Activated naive CD4-positive, alpha-beta T cell treated with anti-CD3 and anti-CD28 coated beads for 36 hours (primary cell): ENCODE measurements at regions not wholly inside any gene's neighbourhood (a gene's known extent, or its start where the extent isn't known, plus 50 kb on each side); places are given as distances from the start of the nearest gene placed in this dataset.
"Not testable (repeated sequence)": the region's sequence is repeated elsewhere in the genome, so short reads cannot be mapped to it uniquely, and the experiment has no call there.

Experiments used
- CTCF ChIA-PET: fragments of 350-600 bp; sonication (Branson Sonifier 250); formaldehyde crosslinking; loops from one replicate; lab custom pipeline; 2021; ENCODE audit warnings: antibody characterized with exemption; lab: Charles Lee
- DNase-seq: peaks from one replicate; pipeline ENCODE4 v3.0.0-alpha.2; 2020
- H3K27ac Mint-ChIP-seq: one replicate; pipeline ENCODE4 v1.8.0; 2021; ENCODE audit warnings: mild to moderate bottlenecking, mixed read lengths
- H3K27me3 Mint-ChIP-seq: one replicate; pipeline ENCODE4 v1.8.0; 2021; ENCODE audit warnings: low read depth, mixed read lengths
- H3K36me3 Mint-ChIP-seq: one replicate; pipeline ENCODE4 v1.8.0; 2021; ENCODE audit warnings: low read depth, mixed read lengths
- H3K4me1 Mint-ChIP-seq: one replicate; pipeline ENCODE4 v1.8.0; 2021; ENCODE audit warnings: low read depth, mixed read lengths
- H3K4me3 Mint-ChIP-seq: one replicate; pipeline ENCODE4 v1.8.0; 2021; ENCODE audit warnings: mild to moderate bottlenecking, moderate library complexity, mixed read lengths
- H3K9me3 Mint-ChIP-seq: one replicate; pipeline ENCODE4 v1.8.0; 2021; ENCODE audit warnings: mixed read lengths
- intact Hi-C: fragments of 100-400 bp; cut with micrococcal nuclease; formaldehyde crosslinking; loops from one replicate; pipeline ENCODE4 v1.15.1; 2023

DNA sequence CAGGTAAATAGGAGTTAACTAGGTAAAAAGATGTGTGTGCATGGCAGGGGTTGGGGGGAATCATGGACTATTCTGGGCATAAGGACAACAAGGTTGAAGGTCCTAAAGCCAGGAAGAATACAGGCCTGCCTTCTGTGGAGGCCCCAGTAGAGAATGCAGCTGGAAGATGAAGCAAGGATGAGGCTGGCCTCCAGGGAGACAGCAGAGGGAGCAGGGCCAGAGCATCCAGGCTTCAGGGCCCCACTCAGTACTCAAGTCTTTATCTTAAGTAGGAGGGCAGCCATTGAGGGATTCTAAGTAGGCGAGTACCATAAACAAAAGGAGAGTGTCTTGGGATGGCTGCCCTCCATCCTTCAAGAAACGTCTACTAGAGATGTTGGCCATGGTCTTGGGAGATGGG, 101.8 kb upstream of the APCDD1 start:
- Mint-ChIP-seq H3K4me3 (no peak overlapping the region), H3K9me3 (peaks cover 17% of the 10 kb centered on the region), H3K27me3 (no peaks in the 10 kb centered on the region), H3K36me3 (no peaks in the 10 kb centered on the region), H3K4me1 (no peaks in the 10 kb centered on the region), H3K27ac (no peak overlapping the region)
- no peak for DNase-seq
- intact Hi-C loops: no loop called here
- CTCF ChIA-PET: interaction anchor here (0.7 kb wide), 1 partner anchor 147 kb away, joined by 3 read pairs; no protein-coding TSS in a partner anchor

DNA sequence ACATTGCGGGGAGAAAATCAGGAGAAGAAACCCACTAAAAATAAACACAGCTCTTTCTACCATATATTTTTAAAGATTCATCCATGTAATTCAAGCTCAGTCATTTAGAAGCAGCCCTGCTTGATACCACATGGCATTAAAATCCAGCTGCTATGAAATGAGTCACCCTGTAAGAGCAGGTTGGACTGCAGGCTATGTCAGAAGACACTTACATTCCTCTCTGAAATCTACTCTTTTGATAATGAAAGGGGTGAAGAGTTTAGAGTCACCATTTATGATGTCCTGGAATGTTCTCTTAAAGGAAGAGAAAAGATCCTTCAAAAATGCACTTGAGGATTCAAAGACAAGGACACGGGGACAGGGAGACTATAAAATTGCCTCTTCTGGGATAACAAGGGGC, 100.6 kb upstream of the APCDD1 start:
- H3K36me3 Mint-ChIP-seq: no peaks in the 10 kb centered on the region
- no peak for DNase-seq
- H3K27me3 Mint-ChIP-seq: no peaks in the 10 kb centered on the region
- H3K9me3 Mint-ChIP-seq: peaks cover 18% of the 10 kb centered on the region
- no peak overlapping the region for H3K27ac Mint-ChIP-seq
- no peaks in the 10 kb centered on the region for H3K4me1 Mint-ChIP-seq
- CTCF ChIA-PET: no interaction called here
- no peak overlapping the region for H3K4me3 Mint-ChIP-seq
- intact Hi-C loops: no loop called here

DNA sequence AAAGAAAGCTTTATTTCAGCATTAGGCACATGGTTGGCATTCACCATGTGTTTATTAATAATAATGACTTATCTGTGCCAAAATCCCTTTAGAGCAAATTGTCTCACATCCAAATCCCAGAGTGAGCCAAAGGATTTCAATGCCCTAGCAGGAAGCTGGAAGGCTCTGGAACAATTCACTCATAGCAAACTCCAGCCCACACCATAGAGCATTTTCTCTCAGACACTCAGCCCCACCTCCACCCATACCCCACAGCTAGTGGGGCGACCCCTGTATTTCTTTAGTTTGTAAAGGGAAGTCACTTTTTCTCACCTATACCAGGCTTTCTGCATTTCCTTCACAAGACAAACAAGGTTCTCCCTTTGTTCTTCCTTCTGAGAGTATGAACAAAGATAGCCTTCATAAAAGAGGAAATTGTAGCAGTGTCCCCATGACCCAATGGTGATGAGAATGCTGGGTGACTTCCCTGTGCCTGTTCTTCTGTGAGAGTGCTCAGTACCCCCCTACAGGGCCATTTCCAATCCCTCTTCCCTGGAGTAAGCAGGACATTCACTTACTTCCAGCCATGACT, 100.1 kb upstream of the APCDD1 start:
- CTCF ChIA-PET: no interaction called here
- Mint-ChIP-seq H3K36me3 (no peaks in the 10 kb centered on the region), H3K4me1 (no peaks in the 10 kb centered on the region), H3K9me3 (peaks cover 18% of the 10 kb centered on the region), H3K4me3 (no peak overlapping the region), H3K27me3 (no peaks in the 10 kb centered on the region), H3K27ac (no peak overlapping the region)
- DNase-seq: no peak
- intact Hi-C loops: no loop called here

DNA sequence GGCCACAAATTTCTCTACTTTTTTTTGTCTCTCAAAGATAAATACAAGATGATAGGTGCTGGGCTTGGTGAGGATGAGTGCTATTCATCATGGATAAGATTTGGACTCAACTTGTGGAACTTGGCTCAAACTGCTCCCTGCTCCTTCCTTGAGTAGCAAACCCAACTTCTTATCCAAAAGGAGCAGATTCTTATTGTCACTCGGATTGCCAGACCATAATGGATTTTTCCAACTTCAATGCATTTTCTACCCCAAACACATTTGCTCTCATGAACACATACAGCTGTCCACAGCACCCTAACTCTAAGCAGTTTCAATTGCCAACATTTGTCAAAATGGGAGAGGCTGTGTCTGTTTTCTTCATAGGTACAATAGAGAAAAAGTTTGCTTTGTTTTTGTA, 99.5 kb upstream of the APCDD1 start:
- Mint-ChIP-seq H3K27ac (no peak overlapping the region), H3K4me3 (no peak overlapping the region), H3K4me1 (no peaks in the 10 kb centered on the region), H3K27me3 (no peaks in the 10 kb centered on the region), H3K36me3 (no peaks in the 10 kb centered on the region), H3K9me3 (peaks cover 18% of the 10 kb centered on the region)
- intact Hi-C loops: no loop called here
- CTCF ChIA-PET: no interaction called here
- DNase-seq: no peak

DNA sequence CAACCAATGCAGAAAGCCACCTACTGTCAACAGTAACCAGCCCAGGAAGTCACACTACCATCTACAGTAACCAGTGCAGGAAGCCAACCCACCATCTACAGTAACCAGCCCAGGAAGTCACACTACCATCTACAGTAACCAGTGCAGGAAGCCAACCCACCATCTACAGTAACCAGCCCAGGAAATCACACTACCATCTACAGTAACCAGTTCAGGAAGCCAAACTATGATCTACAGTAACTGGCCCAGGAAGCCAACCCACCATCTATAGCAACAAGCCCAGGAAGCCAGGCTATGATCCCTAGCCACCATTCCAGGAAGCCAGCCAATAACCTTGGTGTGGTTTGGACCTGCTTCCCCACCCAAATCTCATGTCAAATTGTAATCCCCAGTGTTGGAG, 97.4 kb upstream of the APCDD1 start:
- H3K27ac Mint-ChIP-seq, CTCF ChIA-PET, H3K4me3 Mint-ChIP-seq, H3K4me1 Mint-ChIP-seq, H3K27me3 Mint-ChIP-seq, H3K36me3 Mint-ChIP-seq, DNase-seq, intact Hi-C loops: not testable (repeated sequence)
- H3K9me3 Mint-ChIP-seq: peaks cover 18% of the 10 kb centered on the region

DNA sequence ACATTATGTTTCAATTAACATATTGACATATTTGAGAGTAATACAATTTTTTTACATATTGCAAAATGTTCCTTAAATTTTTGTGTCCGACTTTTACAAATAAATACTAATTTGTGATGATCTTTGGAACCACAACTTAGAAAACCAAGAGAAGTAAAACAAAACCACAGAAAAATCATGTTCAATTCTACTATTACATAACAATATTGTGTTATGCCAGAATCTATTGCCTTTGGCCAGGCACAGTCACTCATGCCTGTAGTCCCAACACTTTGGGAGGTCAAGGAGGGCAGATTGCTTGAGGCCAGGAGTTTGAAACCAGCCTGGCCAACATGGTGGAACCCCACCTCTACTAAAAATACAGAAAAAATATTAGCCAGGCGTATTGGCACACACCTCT, 92.8 kb upstream of the APCDD1 start:
- no peak overlapping the region for H3K4me3 Mint-ChIP-seq
- DNase-seq: no peak
- CTCF ChIA-PET: no interaction called here
- H3K27me3 Mint-ChIP-seq: peaks cover 7% of the 10 kb centered on the region
- no peak overlapping the region for H3K27ac Mint-ChIP-seq
- H3K4me1 Mint-ChIP-seq: no peaks in the 10 kb centered on the region
- intact Hi-C loops: no loop called here
- peaks cover 20% of the 10 kb centered on the region for H3K9me3 Mint-ChIP-seq
- no peaks in the 10 kb centered on the region for H3K36me3 Mint-ChIP-seq

DNA sequence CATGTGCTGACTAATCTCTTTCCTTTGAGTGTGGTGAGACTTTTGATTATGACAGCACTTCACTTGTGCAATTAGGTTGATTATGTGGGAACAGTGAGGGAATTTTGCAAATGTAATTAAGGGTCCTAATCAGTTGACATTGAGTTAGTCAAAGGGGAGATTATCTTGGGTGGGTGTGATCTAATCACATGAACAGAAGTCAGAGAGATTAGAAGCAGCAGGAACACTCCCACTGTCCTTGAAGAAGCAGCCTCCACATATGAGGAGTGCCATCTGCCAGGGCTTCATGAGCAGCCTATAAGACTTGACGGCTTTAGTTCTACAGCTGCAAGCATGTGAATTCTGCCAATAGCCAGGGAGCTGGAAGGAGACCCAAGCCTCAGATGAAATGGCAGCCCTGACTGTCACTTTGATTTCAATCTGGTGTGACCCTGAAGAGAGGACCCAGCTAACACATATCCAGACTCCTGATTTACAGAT, 89.4 kb upstream of the APCDD1 start:
- no peaks in the 10 kb centered on the region for H3K36me3 Mint-ChIP-seq
- peaks cover 12% of the 10 kb centered on the region for H3K9me3 Mint-ChIP-seq
- CTCF ChIA-PET: no interaction called here
- H3K27ac Mint-ChIP-seq: no peak overlapping the region
- no peak for DNase-seq
- H3K4me3 Mint-ChIP-seq: no peak overlapping the region
- intact Hi-C loops: no loop called here
- no peaks in the 10 kb centered on the region for H3K4me1 Mint-ChIP-seq
- peaks cover 7% of the 10 kb centered on the region for H3K27me3 Mint-ChIP-seq

DNA sequence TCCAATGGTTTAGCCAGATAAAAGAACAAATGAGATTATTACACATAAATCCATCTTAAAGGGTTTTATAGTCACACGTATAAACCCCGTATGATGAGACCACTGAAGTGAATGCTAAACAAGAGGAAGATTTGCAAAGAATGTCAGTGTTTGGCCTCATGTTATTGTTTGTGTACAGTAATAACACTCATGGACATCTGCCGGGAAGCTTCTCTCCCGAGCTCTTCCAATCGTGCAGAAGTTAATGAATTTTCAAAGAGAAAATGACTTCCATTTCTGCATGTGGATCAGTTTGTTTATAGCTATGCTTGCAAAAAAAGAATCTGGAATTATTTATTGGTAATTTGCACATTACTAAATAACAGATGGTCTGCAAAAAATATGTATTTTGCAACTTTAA, 88.5 kb upstream of the APCDD1 start:
- Mint-ChIP-seq H3K36me3 (no peaks in the 10 kb centered on the region), H3K27ac (no peak overlapping the region), H3K4me3 (no peak overlapping the region), H3K9me3 (peaks cover 12% of the 10 kb centered on the region), H3K27me3 (peaks cover 7% of the 10 kb centered on the region), H3K4me1 (no peaks in the 10 kb centered on the region)
- CTCF ChIA-PET: no interaction called here
- intact Hi-C loops: no loop called here
- no peak for DNase-seq

DNA sequence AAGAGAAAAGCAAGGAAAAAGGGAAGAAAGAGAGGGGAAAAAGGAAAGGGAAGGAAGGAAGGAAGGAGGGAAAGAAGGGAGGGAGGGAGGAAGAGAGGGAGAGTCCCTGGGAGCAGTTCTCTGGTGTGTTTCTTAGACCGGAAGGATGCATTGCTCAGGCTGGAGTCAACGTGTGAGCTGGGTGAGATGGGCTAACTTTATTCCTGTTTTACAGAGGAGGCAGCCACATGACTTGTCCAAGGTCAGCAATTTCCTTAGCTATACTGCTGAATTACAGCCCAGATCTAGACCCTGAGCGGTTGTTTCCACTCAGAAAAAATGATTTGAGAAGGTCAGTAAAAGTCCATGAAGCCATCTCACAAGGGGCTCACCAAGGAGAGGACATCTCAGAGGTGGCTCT, 86.6 kb upstream of the APCDD1 start:
- no peaks in the 10 kb centered on the region for H3K4me1 Mint-ChIP-seq
- no peaks in the 10 kb centered on the region for H3K36me3 Mint-ChIP-seq
- no peak overlapping the region for H3K4me3 Mint-ChIP-seq
- H3K27me3 Mint-ChIP-seq: peaks cover 7% of the 10 kb centered on the region
- H3K9me3 Mint-ChIP-seq: peaks cover 12% of the 10 kb centered on the region
- CTCF ChIA-PET: no interaction called here
- intact Hi-C loops: no loop called here
- no peak overlapping the region for H3K27ac Mint-ChIP-seq
- no peak for DNase-seq

DNA sequence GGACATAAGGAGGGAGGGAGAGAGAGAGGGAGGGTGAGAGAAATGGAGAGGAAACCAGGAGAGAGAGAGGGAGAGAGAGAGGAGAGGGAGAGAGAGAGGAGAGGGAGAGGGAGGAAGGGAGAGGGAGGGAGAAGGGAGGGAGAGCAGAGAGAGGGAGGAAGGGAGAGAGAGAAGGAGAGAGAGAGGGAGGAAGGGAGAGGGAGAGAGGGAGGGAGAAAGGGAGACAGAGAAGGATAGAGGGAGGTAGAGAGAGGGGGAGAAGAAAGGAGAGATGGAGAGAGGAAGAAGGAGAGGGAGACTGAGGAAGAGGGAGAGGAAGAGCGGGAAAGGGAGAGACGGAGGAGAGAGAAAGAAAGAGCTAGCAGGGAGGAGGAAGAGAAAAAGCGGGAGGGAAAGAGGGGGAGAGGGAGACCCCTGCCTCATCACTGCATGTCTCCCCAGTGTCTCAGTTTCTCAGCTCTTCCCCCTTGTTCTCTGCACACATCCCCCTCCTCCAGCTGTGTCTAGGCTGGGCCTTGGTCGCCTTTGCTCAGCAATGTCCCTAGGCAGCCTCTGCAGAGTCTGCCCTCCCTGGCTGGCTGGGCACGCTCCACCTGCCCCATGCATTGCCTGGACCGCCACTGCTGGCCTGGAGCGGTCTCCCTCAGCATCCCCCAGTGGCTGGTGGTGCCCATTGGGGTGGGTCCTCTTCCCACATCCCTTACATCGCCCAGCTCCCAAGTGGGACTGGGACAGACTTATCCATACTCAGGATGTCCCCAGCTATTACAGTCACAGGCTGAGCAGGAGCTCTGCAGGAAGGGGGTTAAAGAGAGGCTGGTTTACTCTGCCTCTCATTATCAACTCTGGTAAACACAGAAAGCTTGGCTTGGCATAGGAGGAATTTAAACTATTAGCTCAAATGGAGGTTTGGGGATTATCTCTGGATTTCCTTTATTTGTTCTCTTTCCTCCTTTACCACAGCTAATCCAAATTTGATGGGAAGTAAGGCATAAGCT, 85.7 kb upstream of the APCDD1 start:
- peaks cover 7% of the 10 kb centered on the region for H3K27me3 Mint-ChIP-seq
- no peaks in the 10 kb centered on the region for H3K4me1 Mint-ChIP-seq
- CTCF ChIA-PET: no interaction called here
- intact Hi-C loops: no loop called here
- H3K36me3 Mint-ChIP-seq: no peaks in the 10 kb centered on the region
- no peak for DNase-seq
- no peak overlapping the region for H3K27ac Mint-ChIP-seq
- no peak overlapping the region for H3K4me3 Mint-ChIP-seq
- peaks cover 9% of the 10 kb centered on the region for H3K9me3 Mint-ChIP-seq

DNA sequence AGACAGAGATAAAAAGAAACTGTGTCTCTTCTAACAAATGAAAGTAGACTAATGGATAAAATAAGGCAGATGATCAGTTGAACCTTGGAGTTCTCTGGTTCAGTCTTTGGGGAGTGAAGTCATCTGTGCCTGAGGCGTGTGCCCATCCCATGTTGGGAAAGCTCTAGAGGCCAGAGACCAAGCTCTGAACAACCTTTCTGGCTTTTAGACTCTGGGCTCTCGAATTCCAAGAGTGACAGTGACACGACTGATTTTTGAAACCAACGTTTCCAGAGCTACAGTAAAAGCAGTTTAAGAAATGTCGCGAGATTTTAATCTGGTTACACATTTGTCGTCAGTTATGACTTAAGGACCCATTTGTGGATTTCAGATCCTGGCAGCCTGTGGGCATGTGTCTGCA, 83.7 kb upstream of the APCDD1 start:
- Mint-ChIP-seq H3K4me1 (no peaks in the 10 kb centered on the region), H3K9me3 (no peaks in the 10 kb centered on the region), H3K27ac (no peak overlapping the region), H3K4me3 (no peak overlapping the region), H3K36me3 (no peaks in the 10 kb centered on the region), H3K27me3 (peaks cover 3% of the 10 kb centered on the region)
- intact Hi-C loops: no loop called here
- CTCF ChIA-PET: no interaction called here
- DNase-seq: no peak

DNA sequence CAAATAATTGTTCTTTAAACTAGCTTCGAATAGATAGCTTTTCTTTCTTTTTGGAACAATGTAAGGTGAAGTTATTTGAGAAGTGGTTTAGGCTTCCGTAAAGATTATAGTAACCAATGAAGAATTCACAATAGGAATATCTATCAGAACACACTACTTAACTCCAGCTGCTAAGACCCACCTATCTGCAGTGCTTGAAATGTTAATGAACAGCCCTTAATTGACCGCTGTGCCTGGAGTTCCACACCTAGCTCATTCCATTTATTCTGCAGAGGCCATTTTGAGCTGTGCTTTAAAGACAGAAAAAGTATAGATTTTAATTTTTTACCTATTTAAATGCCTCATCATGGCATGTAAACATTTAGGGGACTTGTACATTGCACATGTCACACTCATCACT, 83.3 kb upstream of the APCDD1 start:
- Mint-ChIP-seq H3K27ac (no peak overlapping the region), H3K4me1 (no peaks in the 10 kb centered on the region), H3K36me3 (no peaks in the 10 kb centered on the region), H3K27me3 (peaks cover under 1% of the 10 kb centered on the region), H3K4me3 (no peak overlapping the region), H3K9me3 (no peaks in the 10 kb centered on the region)
- intact Hi-C loops: no loop called here
- no peak for DNase-seq
- CTCF ChIA-PET: interaction anchor here (0.6 kb wide), 1 partner anchor 24 kb away, joined by 3 read pairs; no protein-coding TSS in a partner anchor

DNA sequence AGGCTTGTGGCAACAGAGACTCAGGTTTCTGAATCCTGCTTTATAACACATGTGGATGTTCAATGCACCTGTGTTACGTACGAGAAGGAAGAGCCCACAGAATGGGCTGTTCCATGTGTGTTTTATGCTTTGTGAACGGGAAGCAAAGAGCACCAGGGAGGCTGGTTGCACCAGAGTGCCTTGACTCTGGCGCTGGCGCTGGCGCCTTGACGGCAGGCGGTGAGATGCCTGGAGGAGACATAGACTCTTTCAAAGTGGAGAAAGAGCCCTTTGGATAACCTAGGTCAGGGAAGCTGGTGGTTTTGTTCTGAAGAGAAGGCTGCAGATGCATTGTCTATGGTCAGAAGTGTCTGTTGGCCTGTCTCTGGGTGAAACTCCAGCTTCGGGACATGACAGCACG, 80.2 kb upstream of the APCDD1 start:
- CTCF ChIA-PET: no interaction called here
- intact Hi-C loops: no loop called here
- no peak for DNase-seq
- Mint-ChIP-seq H3K9me3 (no peaks in the 10 kb centered on the region), H3K27me3 (peaks cover 3% of the 10 kb centered on the region), H3K27ac (no peak overlapping the region), H3K4me1 (no peaks in the 10 kb centered on the region), H3K36me3 (no peaks in the 10 kb centered on the region), H3K4me3 (no peak overlapping the region)
